ENCODE measurements at regions not wholly inside any gene's neighbourhood (a gene's known extent, or its start where the extent isn't known, plus 50 kb on each side); places are given as distances from the start of the nearest gene placed in this dataset.
"Not testable (repeated sequence)": the region's sequence is repeated elsewhere in the genome, so short reads cannot be mapped to it uniquely, and the experiment has no call there.

DNA sequence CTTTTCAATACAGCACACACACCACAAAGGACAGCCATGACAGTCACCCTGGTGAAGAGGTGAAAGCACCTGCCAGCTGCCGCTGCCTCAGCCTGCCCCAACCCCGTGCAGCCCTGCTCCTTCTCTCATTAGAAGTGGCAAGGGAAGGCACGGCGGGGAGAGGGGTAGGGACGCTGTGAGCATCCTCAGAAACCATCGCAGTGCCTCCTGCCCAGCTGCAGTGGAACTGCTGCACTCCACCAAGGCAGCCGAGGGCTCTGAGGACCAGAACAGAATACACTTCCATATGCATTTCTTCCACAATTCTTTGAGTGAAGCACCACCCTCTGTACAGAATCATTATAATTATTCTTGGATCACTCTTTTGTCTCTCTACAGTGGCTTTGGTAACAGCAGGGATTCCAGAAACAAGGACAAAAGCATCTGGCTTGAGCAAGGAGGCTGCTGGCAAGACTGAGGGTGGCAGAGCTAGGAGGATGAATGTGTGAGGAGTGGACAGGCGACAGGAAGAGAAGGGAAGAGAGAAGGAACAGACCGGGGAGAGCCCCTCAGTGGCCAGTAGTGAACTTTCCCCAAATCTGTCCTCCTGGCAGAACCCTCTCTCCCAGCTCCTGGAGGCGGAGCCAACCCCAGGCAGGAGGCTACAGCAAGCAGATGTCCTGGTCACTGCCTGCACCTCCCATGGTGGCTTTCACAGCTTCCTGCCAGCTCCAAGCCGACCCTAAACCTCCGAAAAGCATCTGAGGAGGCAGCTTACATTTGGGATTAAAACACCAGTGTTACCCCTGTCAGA is 73.2 kb downstream of the MTNR1A start:
- no peak for DNase-seq

DNA sequence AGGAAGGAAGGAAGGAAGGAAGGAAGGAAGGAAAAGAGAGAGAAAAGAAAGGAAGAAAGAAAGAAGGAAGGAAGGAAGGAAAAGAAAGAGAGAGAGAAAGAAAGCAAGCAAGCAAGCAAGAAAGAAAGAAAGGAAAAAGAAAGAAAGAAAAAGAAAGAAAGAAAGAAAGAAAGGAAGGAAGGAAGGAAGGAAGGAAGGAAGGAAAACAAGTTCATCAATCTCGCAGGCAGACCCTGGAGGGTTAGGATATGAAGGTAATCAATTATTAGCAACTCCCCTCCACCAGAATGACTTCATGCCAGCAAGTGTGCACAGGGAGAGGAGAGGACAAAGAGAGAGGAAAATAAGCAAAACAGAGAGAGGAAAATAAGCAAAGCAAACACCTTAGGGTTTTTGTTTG is 80.2 kb downstream of the MTNR1A start:
- no peak for DNase-seq

GRCh38 chr4:186473933-186474332 is 81.4 kb downstream of the MTNR1A start:
- DNase-seq: no peak

GRCh38 chr4:186472948-186473347 is 82.4 kb downstream of the MTNR1A start:
- DNase-seq: no peak

- DNase-seq: no peak
Observed at GRCh38 chr4:186471441-186471840, 83.9 kb downstream of the MTNR1A start.

GRCh38 chr4:186458050-186458449 is 97.3 kb downstream of the MTNR1A start:
- DNase-seq: no peak

DNA sequence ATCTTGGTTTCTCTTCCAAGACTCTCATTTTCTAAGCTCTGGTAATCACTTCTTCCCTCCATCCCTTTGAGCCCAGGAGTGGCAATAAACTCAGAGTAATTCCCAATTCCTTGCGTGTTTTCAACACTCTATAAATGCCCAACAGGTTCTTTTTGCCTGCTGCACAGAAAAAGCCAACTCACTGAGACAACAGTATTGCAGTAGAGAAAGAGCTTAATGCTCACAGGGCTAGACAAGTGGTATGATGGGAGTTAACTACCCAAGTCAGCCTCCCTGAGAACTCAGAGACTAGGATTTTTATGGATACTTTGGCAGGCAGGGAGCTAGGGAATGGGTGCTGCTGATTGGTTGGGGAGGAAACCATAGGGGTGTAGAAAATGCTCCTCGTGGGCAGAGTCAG is 103.4 kb downstream of the MTNR1A start:
- DNase-seq: no peak

DNA sequence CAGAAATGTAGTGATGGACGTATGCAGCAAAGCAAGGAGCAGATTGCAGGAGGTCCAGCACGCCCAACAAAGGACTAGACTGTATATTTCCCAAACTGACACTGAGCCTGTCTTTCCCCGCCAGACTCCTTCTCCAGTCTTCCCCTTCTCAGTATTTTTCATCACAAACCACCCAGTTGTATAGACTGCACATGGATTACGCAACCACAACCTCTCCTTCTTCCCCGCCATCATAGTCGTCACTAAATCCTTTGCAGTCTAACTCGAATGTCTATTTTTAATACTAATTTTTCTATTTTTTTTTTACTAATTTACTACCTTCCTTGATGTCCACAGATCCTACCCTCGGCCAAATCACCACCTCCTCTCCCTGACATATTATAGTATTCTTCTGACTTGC is 105.4 kb downstream of the MTNR1A start:
- DNase-seq: no peak

GRCh38 chr4:186445040-186445439 is 110.3 kb downstream of the MTNR1A start:
- no peak for DNase-seq

DNA sequence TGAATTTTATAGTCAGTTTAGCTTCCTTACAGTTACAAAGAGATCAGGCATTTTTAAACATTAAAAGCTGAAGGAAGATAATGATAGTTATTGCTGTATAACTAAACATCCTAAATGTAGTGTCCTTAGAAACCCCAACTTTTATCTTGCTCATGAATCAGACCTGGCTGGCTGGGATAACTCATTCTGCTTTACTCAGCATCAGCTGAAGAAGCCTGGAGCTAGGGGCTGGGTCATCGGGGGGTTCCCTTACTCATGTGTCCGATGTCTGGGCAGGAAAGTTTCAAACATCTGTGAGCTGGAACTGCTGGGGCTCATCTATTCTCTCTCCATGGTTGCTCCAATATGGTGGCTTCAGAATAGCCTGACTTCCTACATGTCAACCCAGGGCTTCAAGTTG is 113.9 kb downstream of the MTNR1A start:
- DNase-seq: no peak

GRCh38 chr4:186428481-186428880 is 126.9 kb downstream of the MTNR1A start:
- no peak for DNase-seq

GRCh38 chr4:186424745-186425144 is 130.6 kb downstream of the MTNR1A start:
- no peak for DNase-seq

DNA sequence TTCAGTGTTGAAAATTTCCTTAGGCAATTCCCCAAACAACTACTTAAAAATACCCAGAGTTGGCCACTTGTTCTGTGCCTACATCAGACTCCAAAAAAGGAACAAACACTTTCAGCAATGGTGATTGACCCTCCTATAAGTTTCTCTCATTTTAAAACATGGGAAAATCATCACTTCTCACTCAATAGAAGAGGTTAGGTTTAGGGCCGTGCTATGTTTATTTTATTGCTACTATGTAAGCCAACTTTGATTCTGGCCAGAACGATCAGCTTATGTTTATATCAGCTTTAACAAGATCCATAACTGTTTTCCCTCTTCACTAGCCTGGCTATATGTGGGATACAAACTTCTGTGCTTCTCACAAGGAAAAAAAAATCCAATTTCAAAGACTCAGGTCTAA is 133.1 kb downstream of the MTNR1A start:
- no peak for DNase-seq

- DNase-seq: no peak
Observed at GRCh38 chr4:186416451-186417060, 138.8 kb downstream of the MTNR1A start.

DNA sequence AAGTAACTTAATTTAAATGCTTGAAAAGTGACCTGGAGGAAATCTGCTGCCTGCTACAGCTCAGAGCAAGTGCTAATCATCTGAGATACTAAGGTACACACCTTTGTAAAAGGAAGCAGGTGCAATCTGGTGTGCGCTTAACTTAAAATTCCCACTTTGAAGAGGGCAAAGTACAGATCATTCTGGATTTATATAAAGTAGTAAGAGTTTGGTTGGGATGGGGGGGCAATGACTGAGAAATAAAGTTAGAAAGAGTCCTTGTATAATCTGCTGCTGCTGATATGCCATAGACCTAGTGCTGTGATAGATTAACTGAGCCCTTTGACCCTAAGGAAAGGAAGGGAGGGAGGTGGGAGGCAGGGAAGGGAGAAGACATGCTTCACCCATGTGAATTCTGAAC is 141.0 kb downstream of the MTNR1A start:
- no peak for DNase-seq

DNA sequence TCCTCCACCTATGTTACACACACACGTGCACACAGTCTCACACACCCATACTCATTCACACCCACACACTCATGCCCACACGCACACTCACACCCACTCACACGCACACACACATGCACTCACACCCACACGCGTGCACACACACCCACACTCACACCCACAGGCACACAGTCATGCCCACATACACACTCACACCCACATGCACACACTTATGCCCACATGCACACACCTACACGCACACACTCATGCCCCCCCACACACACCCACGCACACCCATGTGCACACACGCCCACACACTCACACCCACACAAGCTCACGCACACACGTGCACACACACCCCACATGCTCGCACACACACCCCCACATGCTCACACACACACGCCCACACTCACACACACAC is 140.0 kb downstream of the F11 start:
- DNase-seq: no peak

DNA sequence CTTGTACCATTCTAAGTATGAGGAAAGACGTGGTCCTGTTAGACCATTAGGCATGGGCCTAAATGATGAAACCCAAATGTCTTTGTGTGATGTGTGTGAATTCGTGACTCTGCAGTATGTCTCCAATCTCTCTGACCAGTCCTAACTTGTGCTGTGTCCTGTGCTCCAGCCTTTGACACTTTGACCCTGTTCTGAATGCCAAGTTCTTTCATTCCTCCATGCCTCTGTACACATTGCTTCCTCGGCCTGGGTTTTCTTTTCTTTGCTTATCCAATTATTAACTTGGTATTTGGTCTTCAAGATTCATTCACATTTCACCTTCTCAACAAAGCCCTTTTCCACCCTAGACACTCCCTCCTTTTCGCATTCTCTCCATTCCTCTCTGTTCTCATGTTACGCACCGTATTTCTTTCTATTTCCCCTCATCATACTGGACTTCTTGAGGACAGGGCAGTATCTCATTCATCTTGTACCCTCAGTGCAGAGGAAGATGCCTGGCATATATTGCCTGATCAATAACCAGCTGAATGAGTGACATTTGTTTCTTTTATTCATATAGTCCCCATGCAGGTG is 138.7 kb downstream of the F11 start:
- no peak for DNase-seq

DNA sequence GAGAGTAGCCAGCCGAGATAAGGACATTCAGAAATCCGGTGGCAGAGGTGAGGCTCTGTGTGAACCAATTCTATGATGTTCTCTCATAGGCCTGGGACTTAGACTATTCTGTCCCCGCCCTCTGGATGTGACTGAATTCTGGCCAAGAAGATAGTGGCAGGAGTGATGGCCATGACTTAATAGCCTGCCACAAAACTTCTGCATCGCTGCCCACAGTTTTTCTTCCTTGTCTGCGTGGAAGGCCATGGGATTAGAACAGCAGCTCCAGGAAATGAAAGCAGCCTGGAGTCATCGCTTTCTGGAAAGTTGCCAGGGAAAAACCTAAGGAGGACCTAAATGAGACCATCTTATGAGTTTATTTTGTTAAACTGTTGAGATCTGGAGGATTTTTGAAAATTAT is 134.7 kb downstream of the F11 start:
- DNase-seq: no peak

GRCh38 chr4:186392017-186392416 is 126.0 kb downstream of the F11 start:
- no peak for DNase-seq

DNA sequence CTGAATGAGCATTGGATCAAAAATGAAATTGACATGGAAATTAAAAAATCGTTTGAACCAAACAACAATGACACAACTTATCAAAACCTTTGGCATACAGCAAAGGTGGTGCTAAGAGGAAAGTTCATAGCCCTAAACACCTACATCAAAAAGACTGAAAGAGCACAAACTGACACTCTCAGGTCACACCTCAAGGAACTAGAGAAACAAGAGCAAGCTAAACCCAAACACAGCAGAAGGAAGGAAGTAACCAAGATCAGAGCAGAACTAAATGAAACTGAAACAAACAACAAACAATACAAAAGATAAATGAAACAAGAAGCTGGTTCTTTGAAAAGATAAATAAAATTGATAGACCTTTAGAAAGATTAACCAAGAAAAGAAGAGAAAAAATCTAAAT is 118.3 kb downstream of the F11 start:
- not testable (repeated sequence) for DNase-seq

DNA sequence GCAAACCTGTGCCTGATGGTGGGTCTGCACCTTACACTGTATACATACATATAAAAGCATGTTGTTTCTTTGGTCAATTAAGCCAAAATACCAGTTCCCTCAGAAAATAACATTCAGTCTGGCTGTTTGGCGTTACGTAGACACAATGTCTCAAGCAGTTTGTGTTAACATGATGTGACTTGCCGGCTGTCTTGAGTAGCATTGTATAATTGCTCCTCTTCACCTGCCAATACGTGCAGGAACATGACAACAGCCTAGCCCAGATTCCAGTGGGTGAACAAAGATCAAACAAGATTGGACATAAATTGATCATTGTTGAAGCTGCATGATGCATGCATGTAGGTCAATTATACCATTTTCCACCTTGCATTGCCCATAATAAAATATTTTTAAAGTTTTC is 102.3 kb downstream of the F11 start:
- no peak for DNase-seq

DNA sequence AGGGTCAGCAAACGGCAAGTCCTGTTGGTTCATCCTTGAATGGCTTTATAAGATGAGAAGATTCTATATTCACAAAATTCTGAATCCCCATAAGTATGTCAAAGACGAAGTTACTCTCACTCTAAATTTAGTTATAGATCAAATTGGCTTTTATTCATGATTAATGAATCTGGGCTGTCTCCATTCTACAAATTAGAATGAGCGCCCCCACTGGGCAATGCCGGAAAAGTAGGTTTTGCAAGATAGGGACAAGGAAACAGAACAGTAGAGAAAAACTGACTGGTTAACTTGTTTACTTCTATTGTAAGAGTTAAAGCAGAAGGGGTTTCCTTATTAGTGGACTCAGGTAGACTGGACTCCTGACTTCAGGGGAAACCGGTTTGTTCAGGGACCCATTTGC is 100.3 kb downstream of the F11 start:
- no peak for DNase-seq

- not testable (repeated sequence) for DNase-seq
Observed at GRCh38 chr4:186363038-186363437, 97.0 kb downstream of the F11 start.

DNA sequence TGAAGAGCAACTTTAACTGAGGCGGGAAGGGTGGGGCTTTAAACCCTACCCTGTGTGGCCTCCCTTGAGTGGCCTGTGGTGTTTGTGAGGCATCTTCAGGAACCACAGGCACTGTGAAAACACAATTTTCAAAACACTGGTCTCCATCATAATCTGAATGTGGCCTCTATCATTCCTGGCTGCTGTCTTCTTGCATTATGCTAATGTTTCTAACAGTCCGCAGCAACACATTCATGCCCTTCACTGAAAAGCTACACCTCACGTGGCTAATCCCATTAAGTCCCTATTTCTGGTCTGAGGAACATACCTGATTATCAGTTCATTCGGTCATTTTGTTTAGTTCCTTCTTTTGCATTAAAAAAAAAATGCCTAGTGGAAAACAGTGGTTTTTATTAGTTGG is 94.6 kb downstream of the F11 start:
- DNase-seq: no peak

All from NCI-H510A (cell line).